OCI-LY7 (cell line): ENCODE measurements at regions not wholly inside any gene's neighbourhood (a gene's known extent, or its start where the extent isn't known, plus 50 kb on each side); places are given as distances from the start of the nearest gene placed in this dataset.

Experiments
- CTCF ChIP-seq: fragments of 200-600 bp; sonication (generic); conservative IDR thresholded peaks from 2 replicates; pipeline ENCODE4 v1.5.1; 2014; ENCODE audit warnings: mild to moderate bottlenecking, antibody characterized with exemption, low read length, moderate library complexity, mixed read lengths
- EZH2phosphoT487 ChIP-seq: fragments of 200-600 bp; sonication (generic); IDR thresholded peaks from 2 replicates; pipeline ENCODE4 v1.6.1; 2018; ENCODE audit warnings: low read depth, borderline replicate concordance, mild to moderate bottlenecking, mixed run types, antibody characterized with exemption, low read length, moderate library complexity, mixed read lengths

GRCh38 chr12:130086248-130086647, 76.0 kb upstream of the FZD10 start:
- no peak for TF ChIP-seq CTCF
- no peak for TF ChIP-seq EZH2phosphoT487
